GM12801 (cell line): ENCODE measurements at regions not wholly inside any gene's neighbourhood (a gene's known extent, or its start where the extent isn't known, plus 50 kb on each side); places are given as distances from the start of the nearest gene placed in this dataset.

Experiments
- TF ChIP-seq, protein P1 (sequence below): IDR thresholded peaks from one replicate; pipeline ENCODE4 v1.5.1; 2011; ENCODE audit warnings: control low read depth; ENCODE audit not compliant: insufficient read length; ENCODE audit errors: extremely low read depth

DNA sequence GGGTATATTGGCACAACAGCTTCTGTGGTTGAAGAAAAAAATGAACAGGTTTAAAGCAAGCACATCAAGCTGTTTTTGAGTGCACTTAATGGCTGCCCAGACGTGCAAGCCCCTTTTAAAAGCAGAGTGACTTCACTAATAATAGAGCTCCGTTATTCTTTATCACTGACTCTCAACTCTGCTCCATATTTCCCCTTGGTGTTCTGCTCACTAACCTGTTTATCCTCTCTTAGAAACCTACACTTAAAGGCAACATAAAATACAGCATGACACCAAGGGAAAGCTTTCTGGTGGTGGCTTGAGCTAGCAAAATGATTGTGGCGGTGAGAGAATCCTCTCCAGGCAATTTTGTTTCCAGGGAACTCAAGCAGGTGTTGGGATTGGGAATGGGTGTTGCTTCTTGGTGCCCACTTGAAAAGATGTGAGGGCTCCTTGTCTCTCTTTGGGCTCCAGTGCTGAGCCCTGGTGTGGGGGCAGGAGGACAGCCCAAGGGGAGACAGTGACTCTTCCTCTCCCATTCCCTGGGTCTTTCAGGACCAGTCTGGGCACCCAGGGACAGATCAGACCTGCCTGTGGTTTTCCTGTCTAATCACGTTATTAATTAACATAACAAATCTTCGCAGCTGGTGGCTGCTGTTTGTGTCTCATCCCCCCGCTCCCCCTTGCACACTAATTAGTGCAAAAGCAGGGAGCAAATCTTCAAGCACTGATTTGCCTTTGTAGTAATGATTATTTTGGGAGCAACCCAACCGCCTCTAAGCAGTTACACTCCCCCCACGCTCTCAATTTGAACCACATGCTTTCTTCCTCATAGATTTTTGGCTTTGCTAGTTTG lies 289.4 kb upstream of the CXCR4 start:
- TF ChIP-seq, protein P1, sequence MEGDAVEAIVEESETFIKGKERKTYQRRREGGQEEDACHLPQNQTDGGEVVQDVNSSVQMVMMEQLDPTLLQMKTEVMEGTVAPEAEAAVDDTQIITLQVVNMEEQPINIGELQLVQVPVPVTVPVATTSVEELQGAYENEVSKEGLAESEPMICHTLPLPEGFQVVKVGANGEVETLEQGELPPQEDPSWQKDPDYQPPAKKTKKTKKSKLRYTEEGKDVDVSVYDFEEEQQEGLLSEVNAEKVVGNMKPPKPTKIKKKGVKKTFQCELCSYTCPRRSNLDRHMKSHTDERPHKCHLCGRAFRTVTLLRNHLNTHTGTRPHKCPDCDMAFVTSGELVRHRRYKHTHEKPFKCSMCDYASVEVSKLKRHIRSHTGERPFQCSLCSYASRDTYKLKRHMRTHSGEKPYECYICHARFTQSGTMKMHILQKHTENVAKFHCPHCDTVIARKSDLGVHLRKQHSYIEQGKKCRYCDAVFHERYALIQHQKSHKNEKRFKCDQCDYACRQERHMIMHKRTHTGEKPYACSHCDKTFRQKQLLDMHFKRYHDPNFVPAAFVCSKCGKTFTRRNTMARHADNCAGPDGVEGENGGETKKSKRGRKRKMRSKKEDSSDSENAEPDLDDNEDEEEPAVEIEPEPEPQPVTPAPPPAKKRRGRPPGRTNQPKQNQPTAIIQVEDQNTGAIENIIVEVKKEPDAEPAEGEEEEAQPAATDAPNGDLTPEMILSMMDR, result no peak

DNA sequence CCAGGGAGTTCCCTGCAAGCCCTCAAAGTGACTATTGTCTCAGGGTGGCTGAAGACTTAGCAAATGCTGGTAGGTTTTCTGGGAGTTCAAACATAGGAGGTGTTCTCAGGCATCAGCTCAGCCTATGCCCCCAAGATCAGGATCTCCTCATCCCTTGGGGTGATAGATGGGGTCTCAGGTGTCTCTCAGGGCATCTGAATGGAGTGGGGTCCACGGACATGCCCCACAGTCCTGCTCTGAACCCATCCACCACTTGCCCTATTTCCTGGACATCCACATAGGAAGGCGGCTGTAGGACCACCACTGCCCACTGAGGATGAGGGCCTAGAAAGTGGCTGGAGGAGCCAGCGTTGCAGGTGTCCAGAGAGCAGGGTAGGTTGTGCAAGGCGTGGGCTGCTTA lies 287.0 kb upstream of the CXCR4 start:
- TF ChIP-seq, protein P1, result no peak

DNA sequence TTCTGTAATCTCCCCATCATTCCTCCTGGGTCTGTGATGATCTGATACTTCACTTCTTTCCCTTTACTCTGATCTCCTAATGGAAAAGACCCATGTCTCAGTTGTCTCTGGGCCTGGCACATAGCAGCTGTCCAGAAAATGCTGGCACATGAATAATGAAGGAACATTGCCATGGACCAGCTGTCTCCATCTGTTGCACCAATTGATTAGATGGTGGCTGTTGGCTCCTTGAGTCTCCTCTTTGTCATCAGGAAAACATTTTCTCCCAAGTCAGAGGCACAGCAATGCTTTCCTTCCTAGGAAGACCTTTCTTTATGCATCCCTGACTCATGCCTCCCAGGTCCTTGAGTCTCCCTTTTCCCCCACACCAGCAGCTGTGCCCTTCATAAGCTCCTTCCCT lies 286.2 kb upstream of the CXCR4 start:
- TF ChIP-seq, protein P1, result no peak

DNA sequence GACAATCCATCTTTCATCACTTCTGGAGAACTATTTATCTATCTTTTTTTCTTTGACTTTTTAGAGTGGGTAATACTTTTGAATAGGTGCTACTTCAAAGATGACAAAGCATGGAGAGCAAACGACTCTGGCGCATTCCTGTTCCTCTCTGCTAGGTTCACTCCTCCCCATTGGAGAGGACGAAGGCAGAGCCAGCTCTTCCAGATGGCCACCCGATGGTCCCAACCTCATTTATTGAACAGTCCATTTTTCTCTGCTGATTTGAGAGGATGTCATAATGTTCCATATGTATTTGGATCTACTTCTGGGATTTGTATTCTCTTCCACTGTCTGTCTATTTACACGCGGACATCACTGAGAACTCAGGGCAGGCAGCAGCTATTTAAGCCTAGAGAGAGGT lies 284.3 kb upstream of the CXCR4 start:
- TF ChIP-seq, protein P1, result no peak

DNA sequence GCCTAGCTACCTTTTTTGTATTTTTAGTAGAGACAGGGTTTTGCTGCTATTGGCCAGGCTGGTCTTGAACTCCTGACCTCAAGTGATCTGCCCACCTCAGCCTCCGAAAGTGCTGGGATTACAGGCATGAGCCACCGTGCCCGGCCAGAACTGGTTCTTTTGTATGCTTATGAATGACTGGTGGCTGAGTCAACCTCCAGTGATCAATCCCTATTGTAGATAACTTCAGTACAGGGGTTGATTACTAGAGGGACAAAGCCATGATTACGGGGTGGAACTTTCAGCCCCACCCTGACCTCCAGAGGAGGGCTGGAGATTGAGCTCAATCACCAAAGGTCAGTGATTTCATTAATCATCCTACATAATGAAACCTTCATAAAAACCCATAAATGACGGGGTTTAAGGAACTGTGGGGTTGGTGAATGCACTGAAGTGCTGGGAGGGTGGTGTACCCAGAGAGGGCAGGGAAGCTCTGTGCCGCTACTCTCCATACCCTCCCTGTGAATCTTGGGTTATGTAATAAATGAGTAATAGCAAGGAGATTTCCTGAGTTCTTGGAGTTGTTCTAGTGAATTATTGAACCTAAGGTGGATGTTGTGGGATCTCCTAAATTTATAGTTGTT lies 281.8 kb upstream of the CXCR4 start:
- TF ChIP-seq, protein P1, result no peak

DNA sequence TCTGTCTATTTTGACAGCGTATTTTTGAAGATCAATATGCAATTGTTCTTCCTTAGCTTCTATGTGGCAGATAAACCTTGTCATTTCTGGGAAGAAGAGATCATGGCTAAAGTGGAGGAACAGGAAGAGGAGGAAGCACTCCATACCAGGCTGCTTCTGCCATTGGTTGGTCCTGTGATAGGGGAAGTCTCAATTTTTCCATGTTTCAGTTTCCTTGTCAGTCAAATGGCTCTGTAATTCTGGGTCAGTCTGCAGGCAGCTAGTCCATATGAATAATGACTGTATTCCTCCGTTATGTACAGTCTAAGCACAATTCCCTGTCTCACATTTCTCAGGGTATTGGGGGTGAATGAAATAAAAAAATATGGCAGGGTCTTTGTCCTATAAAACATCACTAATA lies 277.6 kb upstream of the CXCR4 start:
- TF ChIP-seq, protein P1, result no peak

DNA sequence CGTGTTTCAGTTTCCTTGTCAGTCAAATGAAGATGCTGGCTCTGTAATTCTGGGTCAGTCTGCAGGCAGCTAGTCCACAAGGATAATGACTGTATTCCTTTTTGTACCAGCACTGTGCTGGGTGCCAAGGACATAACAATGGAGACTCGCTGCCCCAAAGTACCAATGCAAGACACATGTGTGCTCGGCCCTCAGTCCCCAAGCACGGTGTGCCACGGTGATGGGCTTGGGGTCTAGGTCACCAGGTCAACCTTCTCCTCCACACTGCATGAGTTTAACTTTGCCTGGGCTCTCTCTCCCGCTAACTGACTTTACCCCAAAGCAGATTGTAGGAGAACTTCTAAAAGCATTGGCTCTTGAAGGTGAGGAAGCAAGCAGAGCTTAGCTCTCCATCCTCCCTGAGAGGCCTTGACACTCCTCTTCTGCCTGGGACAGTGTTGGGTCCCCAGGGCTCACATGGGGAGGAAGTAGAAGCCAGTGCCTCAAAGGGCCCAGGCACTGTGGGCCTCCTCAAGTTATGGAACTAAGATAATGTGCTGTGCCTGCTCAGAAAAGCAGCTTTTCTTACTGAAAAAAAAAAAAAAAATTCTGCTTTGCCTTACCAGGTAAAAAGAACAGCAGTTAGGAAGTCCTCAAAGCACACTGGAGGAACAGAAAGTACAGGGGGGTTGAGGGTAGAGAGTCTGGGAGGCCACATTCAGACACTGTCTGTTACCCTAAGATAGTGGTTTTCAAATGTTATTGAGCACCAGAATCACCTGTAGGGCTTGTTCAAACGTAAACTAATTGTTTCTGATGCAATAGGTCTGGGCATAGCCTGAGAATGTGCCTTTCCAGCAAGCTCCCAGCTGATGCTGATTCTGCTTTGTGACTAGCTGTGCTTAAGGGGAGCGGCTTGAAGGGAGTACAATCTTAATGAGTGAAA lies 276.4 kb upstream of the CXCR4 start:
- TF ChIP-seq, protein P1, result no peak
